Loucy (cell line): ENCODE measurements at regions not wholly inside any gene's neighbourhood (a gene's known extent, or its start where the extent isn't known, plus 50 kb on each side); places are given as distances from the start of the nearest gene placed in this dataset.
"Not testable (repeated sequence)": the region's sequence is repeated elsewhere in the genome, so short reads cannot be mapped to it uniquely, and the experiment has no call there.

ENCODE experiments used
- H2AFZ ChIP-seq: fragments of 200-600 bp; sonication (generic); 2 replicates; pipeline ENCODE4 v1.6.0; 2016; ENCODE audit warnings: antibody characterized with exemption, mild to moderate bottlenecking, low read length, moderate library complexity
- H3F3A ChIP-seq: fragments of 200-600 bp; 2 replicates; pipeline ENCODE4 v1.6.0; 2016; ENCODE audit warnings: antibody characterized with exemption, low read depth, mild to moderate bottlenecking
- H3K27me3 ChIP-seq: fragments of 200-600 bp; sonication (generic); 2 replicates; pipeline ENCODE4 v1.6.1; 2014; ENCODE audit warnings: low read length, mild to moderate bottlenecking; ENCODE audit not compliant: insufficient read depth, poor library complexity, severe bottlenecking
- H3K36me3 ChIP-seq: fragments of 200-600 bp; sonication (generic); 2 replicates; pipeline ENCODE4 v1.6.1; 2016; ENCODE audit warnings: low read length; ENCODE audit not compliant: insufficient read depth
- H3K4me1 ChIP-seq: fragments of 200-600 bp; sonication (generic); 2 replicates; pipeline ENCODE4 v1.5.1; 2014; ENCODE audit warnings: low read length, mild to moderate bottlenecking; ENCODE audit not compliant: insufficient read depth, poor library complexity, severe bottlenecking
- H3K4me2 ChIP-seq: fragments of 200-600 bp; sonication (generic); 2 replicates; pipeline ENCODE4 v1.6.0; 2014; ENCODE audit warnings: antibody characterized with exemption, low read length, low read depth, mild to moderate bottlenecking; ENCODE audit not compliant: poor library complexity, severe bottlenecking
- H3K4me3 ChIP-seq: fragments of 200-600 bp; sonication (generic); 2 replicates; pipeline ENCODE4 v1.5.1; 2014; ENCODE audit warnings: low read length, mild to moderate bottlenecking, mixed read lengths; ENCODE audit not compliant: poor library complexity, severe bottlenecking
- H3K79me2 ChIP-seq: fragments of 200-600 bp; sonication (generic); 2 replicates; pipeline ENCODE4 v1.6.1; 2014; ENCODE audit warnings: low read length; ENCODE audit not compliant: insufficient read depth
- H3K9ac ChIP-seq: fragments of 200-600 bp; sonication (generic); 2 replicates; pipeline ENCODE4 v1.6.0; 2014; ENCODE audit warnings: mild to moderate bottlenecking, low read depth, low read length, moderate library complexity; ENCODE audit not compliant: poor library complexity, severe bottlenecking
- H3K9me2 ChIP-seq: fragments of 200-600 bp; sonication (generic); replicated peaks from 2 replicates; pipeline ENCODE4 v1.6.1; 2016; ENCODE audit warnings: low read depth, low read length, mixed read lengths
- H3K9me3 ChIP-seq: fragments of 200-600 bp; sonication (generic); 2 replicates; pipeline ENCODE4 v1.6.1; 2014; ENCODE audit warnings: mild to moderate bottlenecking, antibody characterized with exemption, low read length, low read depth; ENCODE audit not compliant: insufficient read depth
- H4K20me1 ChIP-seq: fragments of 200-600 bp; sonication (generic); 2 replicates; pipeline ENCODE4 v1.6.0; 2014; ENCODE audit warnings: antibody characterized with exemption, low read length, mild to moderate bottlenecking; ENCODE audit not compliant: insufficient read depth, poor library complexity, severe bottlenecking
- EZH2phosphoT487 ChIP-seq: fragments of 200-600 bp; IDR thresholded peaks from 2 replicates; pipeline ENCODE4 v1.6.1; 2018; ENCODE audit warnings: antibody characterized with exemption, mild to moderate bottlenecking, moderate library complexity, borderline replicate concordance
- TF ChIP-seq, protein P1 (sequence below): fragments of 200-600 bp; sonication (generic); conservative IDR thresholded peaks from 2 replicates; pipeline ENCODE4 v1.5.1; 2014; ENCODE audit warnings: mild to moderate bottlenecking, antibody characterized with exemption, low read length

DNA sequence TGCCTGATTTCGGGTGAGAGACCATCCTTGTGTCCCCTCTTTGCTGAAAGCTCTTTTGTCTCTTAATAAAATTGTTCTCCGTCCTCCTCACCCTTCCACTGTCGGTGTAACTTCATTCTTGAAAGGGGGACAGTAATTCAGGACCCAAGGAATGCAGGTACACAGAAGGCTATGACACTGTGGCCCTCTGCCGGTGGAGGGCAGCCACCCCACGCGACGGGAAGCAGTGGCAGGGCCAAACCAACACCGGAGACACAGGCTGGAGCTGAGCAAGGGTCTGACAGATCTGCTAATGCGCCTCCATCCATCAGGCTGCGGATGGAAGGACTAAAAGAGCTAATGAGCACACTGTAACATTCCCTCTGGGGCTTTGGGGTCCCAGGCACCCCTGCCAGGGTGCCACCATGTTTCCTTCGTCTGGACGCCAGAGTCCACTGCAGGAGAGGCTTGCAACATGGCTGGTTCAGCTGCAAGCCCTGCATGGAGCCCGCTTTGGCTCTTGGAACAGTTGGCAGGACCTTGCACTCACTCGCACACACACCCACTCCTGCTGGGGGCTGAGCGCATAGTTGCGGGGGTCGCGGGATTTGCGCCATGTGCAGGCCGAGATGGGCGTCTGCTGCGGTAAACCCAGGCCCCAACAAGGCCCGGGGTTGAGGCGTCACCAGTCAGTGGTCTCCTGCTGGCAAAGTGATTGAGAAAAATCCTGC lies 544.1 kb upstream of the CDH7 start:
- Histone ChIP-seq H3K4me3 (no peak overlapping the region), H3K4me2 (no peak overlapping the region), H2AFZ (no peak overlapping the region), H3K9ac (no peak overlapping the region), H3K27me3 (no peaks in the 10 kb centered on the region), H3F3A (no peaks in the 10 kb centered on the region), H3K9me2 (no peaks in the 10 kb centered on the region), H3K79me2 (no peaks in the 10 kb centered on the region), H3K36me3 (no peaks in the 10 kb centered on the region), H3K9me3 (no peaks in the 10 kb centered on the region), H3K4me1 (no peaks in the 10 kb centered on the region), H4K20me1 (no peaks in the 10 kb centered on the region)
- no peak for TF ChIP-seq EZH2phosphoT487
- TF ChIP-seq, protein P1, sequence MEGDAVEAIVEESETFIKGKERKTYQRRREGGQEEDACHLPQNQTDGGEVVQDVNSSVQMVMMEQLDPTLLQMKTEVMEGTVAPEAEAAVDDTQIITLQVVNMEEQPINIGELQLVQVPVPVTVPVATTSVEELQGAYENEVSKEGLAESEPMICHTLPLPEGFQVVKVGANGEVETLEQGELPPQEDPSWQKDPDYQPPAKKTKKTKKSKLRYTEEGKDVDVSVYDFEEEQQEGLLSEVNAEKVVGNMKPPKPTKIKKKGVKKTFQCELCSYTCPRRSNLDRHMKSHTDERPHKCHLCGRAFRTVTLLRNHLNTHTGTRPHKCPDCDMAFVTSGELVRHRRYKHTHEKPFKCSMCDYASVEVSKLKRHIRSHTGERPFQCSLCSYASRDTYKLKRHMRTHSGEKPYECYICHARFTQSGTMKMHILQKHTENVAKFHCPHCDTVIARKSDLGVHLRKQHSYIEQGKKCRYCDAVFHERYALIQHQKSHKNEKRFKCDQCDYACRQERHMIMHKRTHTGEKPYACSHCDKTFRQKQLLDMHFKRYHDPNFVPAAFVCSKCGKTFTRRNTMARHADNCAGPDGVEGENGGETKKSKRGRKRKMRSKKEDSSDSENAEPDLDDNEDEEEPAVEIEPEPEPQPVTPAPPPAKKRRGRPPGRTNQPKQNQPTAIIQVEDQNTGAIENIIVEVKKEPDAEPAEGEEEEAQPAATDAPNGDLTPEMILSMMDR: no peak

DNA sequence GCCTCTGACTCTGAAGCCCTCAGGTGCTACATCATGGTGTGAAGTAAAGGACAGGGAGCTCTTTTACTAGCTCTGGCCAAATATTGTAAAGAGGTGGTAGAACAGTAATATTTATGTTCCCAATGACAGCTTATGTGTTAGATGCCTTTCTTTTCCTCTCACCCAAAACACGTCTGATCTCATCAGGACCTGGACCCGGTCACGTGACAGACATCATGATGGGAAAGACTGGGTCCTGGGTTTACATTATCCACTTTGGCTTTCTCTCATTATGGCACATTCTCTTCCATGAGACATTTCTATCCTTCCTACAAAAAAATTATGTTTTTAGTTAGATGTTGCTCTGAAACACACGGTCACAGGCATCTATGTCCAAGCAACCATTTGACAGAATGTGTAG lies 548.7 kb upstream of the CDH7 start:
- Histone ChIP-seq H4K20me1 (no peaks in the 10 kb centered on the region), H3K36me3 (no peaks in the 10 kb centered on the region), H3K4me3 (no peak overlapping the region), H3K4me1 (no peaks in the 10 kb centered on the region), H3F3A (no peaks in the 10 kb centered on the region), H3K9me2 (no peaks in the 10 kb centered on the region), H3K27me3 (no peaks in the 10 kb centered on the region), H3K4me2 (no peak overlapping the region), H3K9me3 (no peaks in the 10 kb centered on the region), H2AFZ (no peak overlapping the region), H3K9ac (no peak overlapping the region), H3K79me2 (no peaks in the 10 kb centered on the region)
- TF ChIP-seq EZH2phosphoT487: no peak

DNA sequence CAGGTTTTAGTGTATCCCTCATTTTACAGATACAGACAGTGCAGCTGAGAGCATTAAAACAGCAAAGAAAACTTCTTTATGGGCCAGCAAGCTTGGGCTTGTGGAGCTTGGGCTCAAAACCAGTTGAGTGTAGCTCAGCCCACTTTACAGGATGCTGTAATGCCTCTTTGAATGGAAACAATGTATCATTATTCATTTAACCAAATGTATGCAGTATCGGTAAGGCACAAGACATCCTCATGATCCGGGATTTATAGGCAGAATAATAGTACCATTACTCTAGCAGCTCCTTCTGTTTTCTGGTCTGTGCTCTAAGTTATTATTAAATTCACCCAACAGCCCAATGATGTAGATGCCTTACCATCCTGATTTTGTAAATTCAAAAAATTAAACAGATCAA lies 575.1 kb upstream of the CDH7 start:
- H3F3A ChIP-seq: no peaks in the 10 kb centered on the region
- TF ChIP-seq EZH2phosphoT487: no peak
- TF ChIP-seq, protein P1: no peak

DNA sequence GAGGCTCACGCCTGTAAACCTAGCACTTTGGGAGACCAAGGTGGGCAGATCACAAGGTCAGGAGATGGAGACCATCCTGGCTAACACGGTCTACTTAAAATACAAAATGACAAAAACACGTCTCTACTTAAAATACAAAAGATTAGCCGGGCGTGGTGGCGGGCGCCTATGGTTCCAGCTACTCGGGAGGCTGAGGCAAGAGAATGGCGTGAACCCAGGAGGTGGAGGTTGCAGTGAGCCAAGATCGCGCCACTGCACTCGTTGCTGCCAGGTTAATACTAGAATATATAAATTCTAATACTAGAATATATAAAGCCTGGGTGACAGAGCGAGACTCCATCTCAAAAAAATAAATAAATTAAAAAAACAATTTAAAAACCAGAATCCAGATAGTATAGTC lies 588.7 kb upstream of the CDH7 start:
- H3K27me3 ChIP-seq, H3K4me1 ChIP-seq, H3K9ac ChIP-seq, H2AFZ ChIP-seq, H3K36me3 ChIP-seq, H3F3A ChIP-seq, H3K9me3 ChIP-seq, H3K4me2 ChIP-seq, H3K79me2 ChIP-seq, H3K9me2 ChIP-seq, H4K20me1 ChIP-seq, H3K4me3 ChIP-seq: not testable (repeated sequence)

More for the DNA sequence above, 575.1 kb upstream of the CDH7 start:
- H2AFZ ChIP-seq: no peak overlapping the region
- H3K9me3 ChIP-seq: no peaks in the 10 kb centered on the region
- H3K9me2 ChIP-seq: no peaks in the 10 kb centered on the region
- H4K20me1 ChIP-seq: peaks cover 2% of the 10 kb centered on the region
- H3K4me1 ChIP-seq: no peaks in the 10 kb centered on the region
- no peak overlapping the region for H3K4me3 ChIP-seq
- no peaks in the 10 kb centered on the region for H3K79me2 ChIP-seq
- no peaks in the 10 kb centered on the region for H3K27me3 ChIP-seq
- no peak overlapping the region for H3K4me2 ChIP-seq
- H3K36me3 ChIP-seq: no peaks in the 10 kb centered on the region
- H3K9ac ChIP-seq: no peak overlapping the region
